AG09319 (cell line): ENCODE measurements at regions not wholly inside any gene's neighbourhood (a gene's known extent, or its start where the extent isn't known, plus 50 kb on each side); places are given as distances from the start of the nearest gene placed in this dataset.

Source experiments
- DNase-seq: peaks from one replicate; pipeline ENCODE4 v3.0.0-alpha.2; 2010; ENCODE audit warnings: low read depth; ENCODE audit errors: extremely low read depth
- TF ChIP-seq, protein P1 (sequence below): IDR thresholded peaks from 2 replicates; pipeline ENCODE4 v1.5.1; 2011; ENCODE audit warnings: low read depth, mild to moderate bottlenecking, inconsistent platforms, low read length, moderate library complexity

DNA sequence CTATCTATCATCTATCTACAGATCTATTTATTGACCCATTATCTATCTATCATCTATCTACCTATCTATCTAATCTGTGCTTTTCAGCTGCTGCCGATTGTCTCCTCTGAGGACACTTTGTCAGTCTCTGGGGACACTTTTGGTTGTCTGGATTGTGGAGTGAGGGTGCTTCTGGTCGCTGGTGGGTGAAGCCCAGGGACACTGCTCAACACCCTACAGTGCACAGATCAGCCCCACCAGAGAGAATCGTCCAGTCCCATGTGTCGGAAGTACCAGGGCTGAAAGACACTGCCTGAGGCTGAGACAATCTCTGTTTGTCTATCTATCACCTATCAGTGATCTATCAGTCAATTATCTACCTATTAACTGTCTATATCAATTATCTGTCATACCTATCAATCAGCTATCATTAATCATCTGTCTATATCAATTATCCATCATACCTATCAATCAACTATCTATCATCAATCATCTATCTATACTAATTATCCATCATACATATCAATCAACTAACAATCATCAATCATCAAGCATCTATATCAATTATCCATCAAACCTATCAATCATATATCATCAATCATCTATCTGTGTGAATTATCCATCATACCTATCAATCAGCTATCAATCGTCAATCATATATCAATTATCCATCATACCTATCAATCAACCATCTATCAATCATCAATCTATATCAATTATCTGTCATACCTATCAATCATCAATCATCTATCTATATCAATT is 70.0 kb upstream of the PPP2R3B start:
- no peak for DNase-seq
- TF ChIP-seq, protein P1, sequence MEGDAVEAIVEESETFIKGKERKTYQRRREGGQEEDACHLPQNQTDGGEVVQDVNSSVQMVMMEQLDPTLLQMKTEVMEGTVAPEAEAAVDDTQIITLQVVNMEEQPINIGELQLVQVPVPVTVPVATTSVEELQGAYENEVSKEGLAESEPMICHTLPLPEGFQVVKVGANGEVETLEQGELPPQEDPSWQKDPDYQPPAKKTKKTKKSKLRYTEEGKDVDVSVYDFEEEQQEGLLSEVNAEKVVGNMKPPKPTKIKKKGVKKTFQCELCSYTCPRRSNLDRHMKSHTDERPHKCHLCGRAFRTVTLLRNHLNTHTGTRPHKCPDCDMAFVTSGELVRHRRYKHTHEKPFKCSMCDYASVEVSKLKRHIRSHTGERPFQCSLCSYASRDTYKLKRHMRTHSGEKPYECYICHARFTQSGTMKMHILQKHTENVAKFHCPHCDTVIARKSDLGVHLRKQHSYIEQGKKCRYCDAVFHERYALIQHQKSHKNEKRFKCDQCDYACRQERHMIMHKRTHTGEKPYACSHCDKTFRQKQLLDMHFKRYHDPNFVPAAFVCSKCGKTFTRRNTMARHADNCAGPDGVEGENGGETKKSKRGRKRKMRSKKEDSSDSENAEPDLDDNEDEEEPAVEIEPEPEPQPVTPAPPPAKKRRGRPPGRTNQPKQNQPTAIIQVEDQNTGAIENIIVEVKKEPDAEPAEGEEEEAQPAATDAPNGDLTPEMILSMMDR: no peak

DNA sequence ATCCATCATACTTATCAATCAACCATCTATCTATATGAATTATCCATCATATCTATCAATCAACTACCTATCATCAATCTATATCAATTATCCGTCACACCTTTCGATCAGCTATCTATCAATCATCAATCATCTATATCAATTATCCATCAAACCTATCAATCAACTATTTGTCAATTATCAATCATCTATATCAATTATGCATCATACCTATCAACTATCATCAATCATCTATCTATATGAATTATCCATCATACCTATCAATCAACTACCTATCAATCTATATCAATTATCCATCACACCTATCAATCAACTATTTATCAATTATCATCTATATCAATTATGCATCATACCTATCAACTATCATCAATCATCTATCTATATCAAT is 70.6 kb upstream of the PPP2R3B start:
- no peak for DNase-seq
- TF ChIP-seq, protein P1: no peak

DNA sequence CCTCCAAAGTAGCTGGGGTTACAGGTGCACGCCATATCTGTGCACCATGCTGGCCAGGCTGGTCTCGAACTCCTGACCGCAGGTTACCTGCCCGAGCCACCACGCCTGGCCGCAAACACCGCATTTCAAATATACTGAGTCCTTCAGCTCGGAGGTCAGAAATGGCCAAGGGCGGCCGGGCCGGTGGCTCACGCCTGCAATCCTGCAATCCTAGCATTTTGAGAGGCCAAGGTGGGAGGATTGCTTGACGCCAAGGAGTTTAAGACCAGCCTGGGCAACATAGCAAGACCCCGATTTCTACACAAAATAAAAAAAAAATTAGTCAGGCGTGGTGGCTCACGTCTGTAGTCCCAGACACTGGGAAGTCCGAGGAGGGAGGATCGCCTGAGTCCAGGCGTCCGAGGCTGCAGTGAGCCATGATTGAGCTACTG is 71.9 kb upstream of the PPP2R3B start:
- no peak for DNase-seq
- TF ChIP-seq, protein P1: no peak

DNA sequence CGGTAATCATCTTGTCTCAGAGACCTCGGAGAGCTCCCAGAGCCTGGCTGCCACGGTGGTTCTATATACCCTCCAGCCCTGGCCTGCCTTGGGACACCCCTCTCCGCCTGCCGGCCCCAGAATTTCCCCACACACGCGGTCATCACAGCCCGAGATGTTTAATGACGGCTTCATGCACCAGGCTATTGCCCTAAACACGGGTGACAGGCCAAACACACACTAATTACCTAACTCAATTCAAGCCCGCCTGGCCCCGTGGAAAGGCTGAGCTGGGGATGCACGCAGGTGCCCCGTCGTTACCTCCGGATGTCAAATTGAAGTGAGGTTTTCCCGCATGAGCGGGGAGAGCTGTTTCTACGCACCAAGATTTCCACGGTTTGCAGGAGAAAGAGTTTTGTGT is 72.9 kb upstream of the PPP2R3B start:
- DNase-seq: no peak
- TF ChIP-seq, protein P1: no peak

DNA sequence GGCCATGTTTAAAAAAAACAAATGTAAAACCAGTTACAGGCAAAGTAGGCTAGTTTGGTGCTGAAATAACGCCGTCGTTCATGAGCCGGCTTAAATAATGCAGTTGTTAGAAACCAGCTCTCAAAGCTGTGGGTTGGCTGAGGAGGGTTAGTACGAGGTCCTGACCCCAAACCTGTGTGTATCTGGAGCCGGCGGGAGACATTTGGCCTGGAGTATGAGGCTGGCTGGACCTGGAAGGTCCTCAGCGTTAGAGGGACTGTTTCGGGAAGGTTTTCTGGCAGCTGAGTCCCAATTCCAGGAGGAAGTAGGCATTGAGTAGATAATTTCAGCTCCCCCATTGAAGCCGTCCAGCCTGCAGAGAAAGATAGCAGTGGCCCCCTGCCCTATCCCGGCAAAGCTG is 73.4 kb upstream of the PPP2R3B start:
- DNase-seq: no peak
- TF ChIP-seq, protein P1: no peak

DNA sequence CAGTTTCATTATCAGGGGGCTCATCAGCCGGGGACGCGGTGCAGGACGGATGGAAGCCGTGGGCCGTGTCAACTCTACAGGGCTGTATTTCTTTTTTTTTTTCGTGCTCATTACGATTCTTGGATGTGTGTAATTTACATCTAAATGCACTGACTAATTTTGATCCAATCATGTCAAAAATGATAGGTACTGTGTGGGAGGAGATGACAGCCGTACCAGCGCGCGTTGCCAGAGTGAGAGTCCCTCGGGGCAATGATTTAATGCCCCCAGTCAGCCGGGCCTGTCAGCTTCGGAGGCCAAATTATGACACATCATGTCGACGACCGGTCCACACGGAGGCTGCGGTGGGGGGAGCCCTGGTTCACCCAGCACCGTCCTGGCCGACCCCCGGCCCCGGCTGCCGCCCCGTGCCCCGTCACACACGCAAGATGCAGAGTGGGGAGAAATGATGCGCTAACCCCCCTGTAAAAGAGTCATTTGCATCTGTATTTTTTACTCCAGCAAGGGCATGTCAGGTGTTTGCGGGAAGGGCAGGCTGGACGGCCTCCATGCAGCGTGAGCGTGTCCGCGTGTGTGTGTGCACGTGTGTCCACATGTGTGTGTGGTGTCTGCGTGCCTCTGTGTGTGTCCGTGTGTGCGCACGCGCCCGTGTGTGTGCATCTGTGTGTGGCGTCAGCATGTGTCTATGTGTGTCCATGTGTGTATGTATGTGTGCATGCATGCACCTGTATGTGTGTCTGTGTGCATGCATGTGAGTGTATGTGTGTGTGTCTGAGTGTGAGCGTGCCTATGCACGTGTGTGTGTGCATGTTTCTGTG is 74.3 kb upstream of the PPP2R3B start:
- DNase-seq: no peak
- TF ChIP-seq, protein P1: no peak

DNA sequence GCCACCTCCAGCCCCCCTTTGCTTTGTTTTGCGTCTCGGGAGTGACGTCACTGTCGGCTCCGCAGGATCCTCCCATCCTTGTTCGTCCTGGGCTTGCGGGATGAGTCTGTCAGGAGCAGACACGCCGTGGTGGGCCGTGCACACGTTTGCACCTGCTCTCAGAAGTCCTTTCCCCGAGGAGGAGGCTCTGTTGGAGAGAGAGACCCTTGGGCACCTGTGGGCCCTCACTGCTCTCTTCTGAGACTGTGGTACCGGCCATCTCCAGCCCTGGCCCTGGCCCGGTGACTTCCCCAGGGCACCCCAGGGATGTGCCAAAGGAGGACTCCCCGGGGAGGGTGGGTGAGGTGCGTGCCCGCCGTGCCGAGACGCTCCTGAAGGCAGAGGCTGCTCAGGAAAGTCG is 76.1 kb upstream of the PPP2R3B start:
- TF ChIP-seq, protein P1: no peak
- DNase-seq: no peak
